ENCODE measurements at regions not wholly inside any gene's neighbourhood (a gene's known extent, or its start where the extent isn't known, plus 50 kb on each side); places are given as distances from the start of the nearest gene placed in this dataset.

GRCh38 chr15:89002830-89003229 is 85.4 kb upstream of the ABHD2 start:
- TF ChIP-seq CTCF (IDR thresholded peaks at IDR 0.05) (no peak), POLR2A (IDR thresholded peaks at IDR 0.05) (no peak)
